ENCODE measurements at regions not wholly inside any gene's neighbourhood (a gene's known extent, or its start where the extent isn't known, plus 50 kb on each side); places are given as distances from the start of the nearest gene placed in this dataset.

DNA sequence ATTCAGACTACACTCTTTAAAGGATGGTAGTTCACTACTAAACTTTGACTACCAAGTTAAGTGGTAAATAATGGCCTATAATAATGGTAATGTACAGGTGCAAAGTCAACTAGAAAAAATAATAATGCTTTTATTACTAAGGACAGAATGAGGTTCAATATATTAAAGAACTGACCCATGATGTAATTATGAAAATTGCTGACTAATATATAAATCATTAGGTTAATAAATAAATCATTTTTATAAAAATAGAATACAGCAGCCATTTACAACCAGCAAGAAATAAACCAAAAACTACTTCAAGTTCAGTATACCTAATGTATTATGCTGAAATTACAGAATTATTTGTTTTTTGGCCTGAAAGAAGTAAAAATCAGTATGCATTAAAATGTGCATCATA is 577.2 kb downstream of the PPARGC1A start:
- intact Hi-C loops (cut with DNase I) = no loop called here
- DNase-seq (ENCODE audit: low spot score) = no peak

DNA sequence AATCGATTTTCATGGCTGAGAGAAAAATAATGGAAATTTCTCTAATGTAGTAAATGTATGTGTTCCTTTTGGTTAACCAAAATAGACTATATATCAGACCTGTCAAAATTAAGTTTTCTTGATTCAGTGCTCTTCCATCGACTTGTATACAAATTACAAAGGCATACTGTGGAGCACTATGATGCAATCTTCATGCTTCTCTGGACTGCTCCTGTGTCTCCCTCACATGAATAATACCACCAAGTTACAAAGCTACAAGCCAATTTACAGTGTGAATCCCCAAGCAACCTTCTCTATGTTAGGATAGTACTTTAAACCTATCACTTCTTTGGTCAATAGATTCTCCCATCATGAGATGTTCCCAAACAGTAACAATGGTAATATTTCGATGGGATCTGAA is 577.9 kb downstream of the PPARGC1A start:
- intact Hi-C loops (cut with DNase I) = no loop called here
- no peak for DNase-seq (ENCODE audit: low spot score)

DNA sequence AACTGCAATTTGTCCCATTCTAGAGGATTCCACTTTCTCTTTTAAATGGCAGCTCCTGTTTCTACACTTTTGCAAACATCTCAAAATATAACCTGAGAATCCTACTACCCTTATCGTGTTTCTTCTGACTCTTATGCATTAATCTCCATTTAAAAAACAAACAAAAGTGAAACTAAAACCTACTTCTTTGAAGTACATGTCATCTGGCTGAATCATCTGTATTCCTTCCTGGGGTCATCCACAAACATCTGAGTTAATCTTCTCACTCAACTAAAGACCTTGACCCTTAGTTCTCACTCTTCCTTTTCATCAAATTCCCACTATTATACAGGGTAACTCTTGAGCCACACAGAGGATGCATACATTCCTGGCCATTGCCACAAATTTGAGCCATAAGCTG is 584.8 kb downstream of the PPARGC1A start:
- no peak for DNase-seq (ENCODE audit: low spot score)
- intact Hi-C loops (cut with DNase I) = no loop called here

DNA sequence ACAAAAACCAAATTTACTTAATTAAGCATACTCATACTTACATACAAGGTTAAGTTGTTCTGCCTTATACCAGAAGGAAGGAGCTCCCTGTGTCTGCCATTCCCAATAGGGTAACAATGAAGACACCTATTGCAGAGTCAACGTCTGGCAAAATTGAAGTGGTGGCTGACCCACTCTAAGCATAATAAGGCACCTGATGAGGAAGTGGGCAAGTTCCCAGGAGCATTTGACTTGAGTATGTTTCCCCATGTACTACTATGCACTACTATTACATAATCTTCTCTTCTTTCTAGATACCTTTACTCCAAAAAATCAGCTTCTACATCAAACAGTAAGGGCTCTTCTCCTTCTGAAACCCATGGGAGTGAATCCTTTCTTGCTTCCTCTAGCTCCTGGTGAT is 591.5 kb downstream of the PPARGC1A start:
- intact Hi-C loops (cut with DNase I) = loop anchor here in 1 of 2 donors (5.0 kb wide), 1 partner anchor 1244 kb away; no protein-coding TSS in a partner anchor
- no peak for DNase-seq (ENCODE audit: low spot score)

DNA sequence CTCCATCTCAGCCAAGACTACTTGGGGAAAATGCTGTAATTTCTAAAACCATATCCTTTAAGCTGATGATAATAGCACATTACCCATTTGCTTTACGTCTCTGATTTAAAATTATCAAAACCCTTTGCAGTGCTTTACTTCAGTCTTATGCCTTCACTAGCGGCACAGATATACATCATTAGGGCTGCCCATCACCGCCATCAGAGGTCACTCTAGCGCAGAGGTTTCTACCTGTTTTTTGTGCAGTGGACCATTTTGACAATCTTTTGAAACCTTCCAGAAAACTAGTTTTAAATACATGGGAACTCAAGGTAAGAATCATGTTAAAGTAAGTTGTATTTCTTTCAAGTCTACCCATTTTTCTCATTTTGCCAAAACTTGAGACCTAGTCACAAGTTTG is 592.5 kb downstream of the PPARGC1A start:
- DNase-seq (ENCODE audit: low spot score) = no peak
- intact Hi-C loops (cut with DNase I) = loop anchor here in 1 of 2 donors (5.0 kb wide), 1 partner anchor 1245 kb away; no protein-coding TSS in a partner anchor

DNA sequence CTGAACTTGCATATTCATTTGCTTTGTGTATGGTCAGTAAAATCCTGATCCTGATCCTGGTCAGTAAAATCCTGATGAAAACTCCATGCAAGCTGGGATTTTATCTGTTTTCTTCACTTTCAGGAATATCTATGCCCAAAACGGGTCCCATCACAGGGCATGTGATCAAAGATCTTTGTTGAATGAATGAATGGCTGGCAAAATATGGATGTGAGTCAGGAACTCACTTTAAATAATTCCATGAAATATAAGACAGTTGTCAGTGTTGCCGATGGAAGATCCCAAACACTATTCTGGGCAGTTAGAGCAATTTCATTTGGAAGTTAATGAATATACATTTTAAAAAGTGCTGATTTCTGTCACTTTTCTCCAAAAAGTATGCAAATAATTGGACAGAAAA is 598.4 kb downstream of the GBA3 start:
- no peak for DNase-seq (ENCODE audit: low spot score)
- intact Hi-C loops (cut with DNase I) = no loop called here

DNA sequence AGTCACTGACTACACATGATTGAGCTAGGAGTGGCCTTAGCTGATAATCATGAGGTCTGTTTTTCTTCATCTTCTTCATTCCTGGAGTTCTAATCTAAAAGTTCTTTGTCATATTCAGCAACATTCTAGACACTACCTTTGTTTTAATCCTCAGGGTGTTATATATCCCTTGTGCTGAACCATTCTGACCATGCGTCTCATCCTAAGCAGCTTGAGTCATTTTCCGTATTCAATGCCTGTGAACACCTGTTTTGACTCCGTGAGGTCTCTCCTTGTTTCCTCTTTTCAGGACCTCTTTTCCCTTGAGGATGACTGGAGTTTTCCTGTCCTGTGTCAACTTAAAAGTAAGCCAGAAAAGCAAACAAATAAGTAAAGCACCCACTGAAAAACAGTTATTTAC is 597.9 kb downstream of the GBA3 start:
- intact Hi-C loops (cut with DNase I) = no loop called here
- no peak for DNase-seq (ENCODE audit: low spot score)

DNA sequence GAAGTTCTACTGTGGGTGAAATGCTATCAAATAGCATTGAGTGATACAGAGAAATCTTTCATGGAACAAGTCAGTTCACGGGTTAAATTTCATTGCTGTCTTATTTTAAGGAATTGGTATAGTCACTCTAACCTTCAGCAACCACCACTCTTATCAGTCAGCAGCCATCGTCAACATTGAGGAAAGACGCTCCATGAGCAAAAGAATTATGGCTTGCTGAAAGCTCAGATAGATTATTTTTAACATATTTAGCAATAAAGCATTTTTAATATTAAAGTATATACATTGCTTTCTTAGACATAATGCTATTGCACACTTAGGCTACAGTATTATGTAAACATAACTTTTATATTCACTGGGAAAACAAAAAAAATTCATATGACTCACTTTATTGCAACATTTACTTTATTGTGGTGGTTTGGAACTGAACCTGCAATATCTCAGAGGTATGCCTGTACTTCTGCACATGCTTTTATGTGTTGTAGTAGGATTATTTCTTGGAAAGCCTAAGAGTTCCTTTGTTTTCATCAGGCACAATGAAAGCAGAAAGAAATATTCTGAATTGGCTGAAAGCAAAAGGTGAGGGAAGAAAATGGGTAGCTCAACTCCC is 586.7 kb downstream of the GBA3 start:
- DNase-seq (ENCODE audit: low spot score) = no peak
- intact Hi-C loops (cut with DNase I) = no loop called here

DNA sequence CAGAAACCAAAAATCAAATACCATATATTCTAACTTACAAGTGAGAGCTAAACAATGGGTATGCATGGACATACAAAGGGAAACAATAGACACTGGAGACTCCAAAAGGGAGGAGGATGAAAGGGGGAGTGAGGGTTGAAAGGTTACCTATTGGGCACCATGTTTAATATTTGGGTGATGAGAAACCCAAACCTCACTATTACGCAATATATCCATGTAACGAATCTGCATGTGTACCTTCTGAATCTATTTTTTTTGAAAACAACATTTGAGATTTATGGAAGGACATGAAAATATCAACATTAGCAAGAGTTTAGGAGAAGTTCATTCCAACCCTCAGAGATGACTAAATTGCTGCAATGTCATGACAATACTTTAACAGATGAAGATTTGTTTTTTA is 586.1 kb downstream of the GBA3 start:
- intact Hi-C loops (cut with DNase I) = no loop called here
- no peak for DNase-seq (ENCODE audit: low spot score)

DNA sequence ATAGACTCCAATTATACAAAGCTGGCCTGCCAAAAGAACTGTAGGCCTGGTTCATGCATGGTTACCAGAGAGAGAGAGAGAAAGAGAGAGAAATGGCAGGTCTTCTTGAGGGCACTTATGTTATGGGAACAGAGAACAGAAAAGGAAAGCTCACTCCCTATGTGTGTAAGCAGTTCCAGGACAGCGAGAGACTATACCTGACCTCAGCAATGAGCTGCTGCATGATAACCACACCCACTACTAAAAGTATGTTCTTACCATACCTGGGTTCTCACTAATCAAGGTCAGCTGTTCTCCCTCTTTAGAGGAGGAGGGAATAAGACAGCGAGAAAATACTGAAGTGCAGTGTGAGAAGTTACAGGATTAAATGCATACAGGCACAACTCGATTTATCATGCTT is 583.3 kb downstream of the GBA3 start:
- no peak for DNase-seq (ENCODE audit: low spot score)
- intact Hi-C loops (cut with DNase I) = no loop called here

DNA sequence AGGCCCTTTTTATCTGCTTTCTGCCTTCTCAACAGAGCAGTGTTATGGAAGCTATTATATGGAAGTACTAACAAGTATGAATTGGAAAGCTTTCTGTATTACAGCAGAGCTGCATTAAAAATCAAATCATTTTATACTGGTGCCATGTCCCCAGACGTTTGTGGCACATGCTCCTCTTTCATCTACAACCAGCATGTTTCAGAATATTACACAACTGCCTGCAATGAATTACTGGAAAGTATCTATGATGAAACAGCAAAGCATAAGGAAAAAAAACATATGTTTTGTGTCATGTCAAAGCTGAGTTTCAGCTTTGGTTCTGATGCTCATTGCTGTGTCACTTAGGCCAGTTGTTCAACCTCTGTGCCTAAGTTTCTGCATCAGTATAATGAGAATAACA is 576.8 kb downstream of the GBA3 start:
- no peak for DNase-seq (ENCODE audit: low spot score)
- intact Hi-C loops (cut with DNase I) = no loop called here

DNA sequence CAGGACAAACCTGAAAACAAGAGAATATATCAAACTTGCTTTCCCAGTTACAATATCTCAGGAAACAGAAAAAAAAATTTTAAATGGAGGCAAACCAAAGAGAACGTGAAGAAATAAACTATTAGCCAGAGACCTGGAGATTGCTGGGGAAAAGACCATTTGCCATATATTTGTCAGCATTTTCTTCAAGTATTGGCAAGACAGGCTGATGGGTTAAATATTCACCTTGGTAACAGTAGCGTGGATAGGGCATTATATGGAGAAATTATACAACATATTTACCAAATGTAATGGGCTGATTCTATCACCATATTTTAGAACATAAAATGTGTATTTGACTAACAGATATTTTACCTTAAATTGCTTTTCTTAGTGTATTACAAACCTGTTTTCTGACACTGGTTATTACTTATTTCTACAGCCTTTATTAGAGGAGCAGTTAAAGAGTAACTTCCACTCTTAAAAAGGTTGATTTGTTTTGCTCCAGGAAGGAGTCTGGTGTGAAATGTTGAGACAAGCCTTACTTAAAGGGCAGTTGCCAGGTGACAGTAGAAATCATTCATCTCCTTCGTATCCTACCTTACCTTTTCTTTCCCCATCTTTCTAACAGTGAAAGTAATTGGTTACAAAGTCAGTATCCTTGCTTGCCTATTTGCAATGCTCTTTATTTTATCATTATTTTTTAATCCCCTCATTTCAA is 575.5 kb downstream of the GBA3 start:
- intact Hi-C loops (cut with DNase I) = no loop called here
- DNase-seq (ENCODE audit: low spot score) = no peak

DNA sequence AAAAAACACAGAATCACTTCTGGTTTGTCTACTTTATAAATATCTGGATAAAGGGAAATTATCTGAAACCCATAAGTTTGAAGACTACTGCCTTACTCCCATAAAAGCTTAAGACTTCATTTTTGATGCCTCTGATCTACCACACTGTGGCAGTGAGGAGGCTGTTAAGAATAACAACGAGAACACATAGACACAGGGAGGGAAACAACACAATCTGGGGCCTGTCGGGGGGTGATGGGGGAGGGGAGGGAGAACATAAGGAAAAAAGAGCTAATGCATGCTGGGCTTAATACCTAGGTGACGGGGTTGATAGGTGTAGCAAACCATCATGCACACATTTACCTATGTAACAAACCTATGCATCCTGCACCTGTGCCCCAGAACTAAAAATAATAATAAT is 573.7 kb downstream of the GBA3 start:
- intact Hi-C loops (cut with DNase I) = no loop called here
- DNase-seq (ENCODE audit: low spot score) = no peak

DNA sequence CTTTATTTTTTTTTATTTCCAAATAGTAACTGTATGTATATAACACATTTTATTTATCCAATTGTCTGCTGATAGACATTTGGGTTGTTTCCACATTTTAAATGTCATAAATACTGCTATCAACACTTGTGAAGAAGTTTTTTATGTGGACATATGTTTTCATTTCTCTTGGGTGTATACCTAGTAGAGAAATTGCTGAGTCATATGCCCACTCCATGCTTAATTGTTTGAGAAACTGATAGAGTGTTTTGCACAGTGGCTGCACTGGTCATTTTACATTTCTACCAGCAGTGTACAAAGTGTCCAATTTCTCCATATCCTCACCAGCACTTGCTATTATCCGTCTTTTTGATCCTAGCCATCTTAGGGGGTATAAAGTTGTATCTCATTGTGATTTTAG is 567.8 kb downstream of the GBA3 start:
- intact Hi-C loops (cut with DNase I) = no loop called here
- no peak for DNase-seq (ENCODE audit: low spot score)

DNA sequence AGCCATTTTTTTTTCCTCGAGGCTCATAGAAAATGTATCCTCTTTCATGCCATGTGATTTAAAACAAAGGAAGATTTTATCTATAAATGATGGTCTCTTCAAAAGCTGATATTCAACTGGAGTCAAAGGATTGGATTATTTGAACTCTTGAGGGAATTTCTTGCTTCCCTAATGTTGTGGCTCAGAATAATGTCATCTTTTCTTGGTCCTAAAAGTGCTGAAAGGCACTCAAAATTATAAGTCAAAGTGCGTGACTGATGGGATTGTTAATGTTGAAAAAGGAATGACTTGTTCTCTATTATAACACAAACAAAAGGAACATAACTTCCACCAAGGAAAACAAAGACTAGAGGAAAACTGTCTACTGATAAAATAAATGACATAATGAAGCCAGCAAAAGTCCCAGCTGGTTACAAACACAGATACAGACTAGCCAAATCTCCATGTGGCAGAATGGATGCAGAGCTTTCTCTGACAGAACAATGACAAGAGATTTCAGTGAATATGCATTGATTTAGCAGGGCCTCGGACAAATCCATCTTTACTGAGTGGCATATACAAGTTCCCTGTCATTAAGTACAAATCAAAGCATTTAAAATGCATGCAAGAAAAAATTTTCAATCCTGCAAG is 552.6 kb downstream of the GBA3 start:
- intact Hi-C loops (cut with DNase I) = no loop called here
- no peak for DNase-seq (ENCODE audit: low spot score)

DNA sequence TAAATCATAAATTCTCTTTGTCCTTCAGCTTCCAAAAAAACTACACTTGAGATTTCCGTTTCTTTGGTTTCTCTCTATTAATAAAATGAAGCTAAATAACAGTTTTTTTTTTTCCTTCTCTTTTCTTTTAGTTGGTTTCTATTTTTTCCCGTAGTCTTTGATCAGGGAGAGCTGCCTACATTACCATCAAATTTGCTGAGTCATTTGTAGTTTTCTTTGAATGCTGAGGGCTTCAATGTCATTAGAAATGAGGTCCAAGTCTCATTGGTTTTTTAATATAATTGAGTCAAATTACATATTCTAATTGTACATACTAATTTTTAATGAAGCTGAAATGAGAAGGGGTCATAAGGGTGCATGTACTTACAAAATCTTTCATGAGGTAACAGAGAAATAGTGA is 550.2 kb downstream of the GBA3 start:
- DNase-seq (ENCODE audit: low spot score) = no peak
- intact Hi-C loops (cut with DNase I) = no loop called here

DNA sequence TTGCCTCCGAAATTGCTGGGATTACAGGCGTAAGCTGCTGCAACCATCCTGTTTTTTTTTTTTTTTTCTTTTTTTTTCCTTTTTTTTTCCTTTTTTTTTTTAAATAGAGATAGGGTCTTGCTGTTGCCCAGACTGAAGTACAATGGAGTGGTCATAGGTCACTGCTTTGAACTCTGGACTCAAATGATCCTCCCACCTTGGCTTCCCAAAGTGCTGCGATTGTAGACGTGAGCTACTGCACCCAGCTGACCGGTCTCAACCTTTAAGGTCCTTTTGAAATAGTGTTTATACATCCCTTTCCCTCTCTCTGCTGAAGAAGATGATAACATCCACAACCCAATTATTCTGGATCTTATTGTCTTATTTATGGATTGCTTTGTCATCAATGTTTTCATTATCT is 548.7 kb downstream of the GBA3 start:
- no peak for DNase-seq (ENCODE audit: low spot score)
- intact Hi-C loops (cut with DNase I) = no loop called here

DNA sequence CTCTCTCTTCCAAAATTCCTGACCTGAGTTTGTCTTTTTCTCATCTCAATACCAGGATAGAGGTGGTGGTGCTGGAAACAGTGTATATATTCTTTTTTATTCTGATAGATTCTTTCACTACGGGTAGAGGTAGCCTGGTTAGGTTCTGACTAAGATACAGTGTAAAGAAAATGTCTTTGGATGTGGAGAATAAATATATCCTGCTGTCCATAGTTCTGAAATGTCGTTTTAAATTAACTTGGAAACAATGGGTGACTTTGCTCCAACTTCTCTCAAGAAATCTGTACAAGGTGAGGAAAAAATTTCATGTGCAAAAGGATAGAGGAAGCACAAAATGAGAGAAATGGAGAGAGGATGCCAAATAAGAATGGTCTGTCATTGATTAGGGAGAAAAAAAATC is 546.1 kb downstream of the GBA3 start:
- DNase-seq (ENCODE audit: low spot score) = no peak
- intact Hi-C loops (cut with DNase I) = no loop called here

DNA sequence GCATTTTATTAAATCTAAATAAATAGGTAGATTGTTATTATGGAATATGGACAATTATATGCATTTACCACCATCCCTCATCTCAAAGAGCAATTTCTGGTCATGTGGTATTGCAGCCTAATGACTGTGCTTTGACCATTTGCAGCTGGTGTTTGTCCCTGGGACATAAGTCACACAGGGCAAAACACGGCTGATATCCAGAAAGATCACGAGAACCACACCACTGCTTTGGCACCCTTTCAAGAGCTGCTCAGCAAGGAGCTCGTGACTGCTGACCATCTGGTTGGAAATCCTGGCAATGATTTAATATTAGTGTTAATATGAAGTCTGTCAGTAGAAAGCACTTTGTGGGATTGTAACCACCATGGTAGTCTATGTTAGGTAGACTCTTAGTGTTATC is 545.0 kb downstream of the GBA3 start:
- no peak for DNase-seq (ENCODE audit: low spot score)
- intact Hi-C loops (cut with DNase I) = no loop called here

DNA sequence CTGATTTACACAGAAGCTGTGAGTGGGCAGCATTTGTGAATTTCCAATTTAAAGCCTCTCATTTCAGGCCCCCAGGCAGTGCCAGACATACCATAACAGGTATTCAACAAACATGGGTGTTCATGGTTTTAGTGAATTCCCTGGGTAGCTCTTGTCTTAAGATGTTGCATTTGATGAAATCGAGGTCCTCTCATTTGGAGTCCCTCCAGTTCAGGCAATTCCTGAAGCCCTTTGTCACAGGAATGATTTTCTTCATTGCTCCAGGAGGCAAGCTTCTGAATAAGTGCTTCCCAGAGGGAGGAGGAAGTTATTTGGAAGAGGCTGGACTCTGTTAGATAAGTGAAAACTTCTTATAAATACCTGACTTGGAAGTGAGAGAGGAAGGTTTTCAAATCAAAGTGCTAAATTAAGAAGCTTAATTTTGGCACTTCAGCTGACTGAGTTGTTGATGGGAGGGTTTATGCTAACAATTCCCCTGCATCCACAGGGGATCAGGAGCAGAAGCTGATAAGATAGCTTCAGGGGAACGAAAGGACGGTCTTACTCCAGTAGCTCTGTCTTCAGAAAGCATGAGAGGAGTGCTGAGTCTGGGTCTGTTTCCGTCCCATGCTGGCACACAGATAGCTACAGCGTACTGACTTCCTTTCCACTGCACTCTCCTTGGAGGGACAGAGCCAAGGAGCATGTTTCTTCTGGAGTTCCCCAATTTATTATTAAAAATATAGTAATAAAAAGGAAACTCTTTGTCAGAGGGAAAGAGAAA is 543.1 kb downstream of the GBA3 start:
- intact Hi-C loops (cut with DNase I) = no loop called here
- no peak for DNase-seq (ENCODE audit: low spot score)
